Left cardiac atrium (tissue), 4 donors: ENCODE measurements at regions not wholly inside any gene's neighbourhood (a gene's known extent, or its start where the extent isn't known, plus 50 kb on each side); places are given as distances from the start of the nearest gene placed in this dataset.

Experiments
- ATAC-seq, 2 donors: fragments of 200-7000 bp; cut with Tn5 transposase; one replicate each; pipeline ENCODE4 v1.9.1; 2020; ENCODE audit warnings: mild to moderate bottlenecking in 2 of 2, moderate library complexity in 2 of 2
- DNase-seq: peaks from one replicate; pipeline ENCODE4 v3.0.0-alpha.2; 2020
- intact Hi-C, 2 donors: fragments of 100-400 bp; cut with DNase I; formaldehyde crosslinking; loops; one replicate each; pipeline versions ENCODE4 v1.14.1 to v1.15.1; 2022 to 2023
- donor health status: DM: no; HTN: yes; CAD: no.
- donor health status: DM: no; HTN: yes; CAD: no; lungs with severe emphysema.
- donor health status: DM: yes; HTN: yes; CAD: no.
- donor health status: Dilated cardiomyopathy.

GRCh38 chr11:79686703-79687419, 246.0 kb upstream of the TENM4 start:
- DNase-seq (no peak), ATAC-seq (no peak)
- intact Hi-C loops: no loop called here

- ATAC-seq: no peak
These were observed 243.1 kb upstream of the TENM4 start for GRCh38 chr11:79683930-79684329.

GRCh38 chr11:79678780-79679452, 238.1 kb upstream of the TENM4 start:
- intact Hi-C loops: no loop called here

More at GRCh38 chr11:79683930-79684329, 243.1 kb upstream of the TENM4 start:
- intact Hi-C loops: no loop called here
- DNase-seq: no peak

GRCh38 chr11:79676396-79676795, 235.6 kb upstream of the TENM4 start:
- intact Hi-C loops: no loop called here
- no peak for ATAC-seq
- DNase-seq: no peak

More at GRCh38 chr11:79678780-79679452, 238.1 kb upstream of the TENM4 start:
- ATAC-seq (no peak), DNase-seq (no peak)

GRCh38 chr11:79675081-79675480, 234.3 kb upstream of the TENM4 start:
- intact Hi-C loops: no loop called here
- no peak for DNase-seq
- ATAC-seq: no peak

- DNase-seq (no peak), ATAC-seq (no peak)
- intact Hi-C loops: no loop called here
These were observed 232.0 kb upstream of the TENM4 start for GRCh38 chr11:79672786-79673185.

- intact Hi-C loops: no loop called here
- DNase-seq (no peak), ATAC-seq (no peak)
These were observed 230.6 kb upstream of the TENM4 start for GRCh38 chr11:79671401-79671800.

- intact Hi-C loops: no loop called here
- DNase-seq (no peak), ATAC-seq (no peak)
These were observed 230.1 kb upstream of the TENM4 start for GRCh38 chr11:79670882-79671281.

GRCh38 chr11:79668575-79668974, 227.7 kb upstream of the TENM4 start:
- intact Hi-C loops: no loop called here
- DNase-seq: no peak
- no peak for ATAC-seq

- intact Hi-C loops: no loop called here
- DNase-seq: no peak
- ATAC-seq: no peak
These were observed 226.6 kb upstream of the TENM4 start for GRCh38 chr11:79667380-79667779.

- intact Hi-C loops: no loop called here
- ATAC-seq: peak in 1 of 2 donors; percentile 44
- DNase-seq: no peak
These were observed 222.2 kb upstream of the TENM4 start for GRCh38 chr11:79663017-79663416.

- no peak for DNase-seq
- no peak for ATAC-seq
- intact Hi-C loops: no loop called here
These were observed 220.5 kb upstream of the TENM4 start for GRCh38 chr11:79661373-79661772.

- no peak for DNase-seq
- no peak for ATAC-seq
- intact Hi-C loops: no loop called here
These were observed 208.1 kb upstream of the TENM4 start for GRCh38 chr11:79648766-79649520.

- ATAC-seq (no peak), DNase-seq (no peak)
- intact Hi-C loops: no loop called here
These were observed 196.4 kb upstream of the TENM4 start for GRCh38 chr11:79637219-79637618.

- DNase-seq (no peak), ATAC-seq (no peak)
- intact Hi-C loops: no loop called here
These were observed 194.1 kb upstream of the TENM4 start for GRCh38 chr11:79634905-79635304.

- intact Hi-C loops: no loop called here
- ATAC-seq (no peak), DNase-seq (no peak)
These were observed 186.5 kb upstream of the TENM4 start for GRCh38 chr11:79627281-79627680.

- no peak for DNase-seq
- no peak for ATAC-seq
- intact Hi-C loops: no loop called here
These were observed 185.6 kb upstream of the TENM4 start for GRCh38 chr11:79626135-79627075.

- intact Hi-C loops: no loop called here
- ATAC-seq: no peak
- DNase-seq: no peak
These were observed 182.5 kb upstream of the TENM4 start for GRCh38 chr11:79623375-79623774.

GRCh38 chr11:79617561-79617960, 176.7 kb upstream of the TENM4 start:
- DNase-seq: no peak
- intact Hi-C loops: no loop called here
- ATAC-seq: no peak
